ENCODE measurements at regions not wholly inside any gene's neighbourhood (a gene's known extent, or its start where the extent isn't known, plus 50 kb on each side); places are given as distances from the start of the nearest gene placed in this dataset.

- Histone ChIP-seq H3K4me3 (ENCODE audit: low read depth, low read length) (no peak overlapping the region), H3K27ac (ENCODE audit: extremely low read depth, low read depth, low read length) (no peak overlapping the region), H3K4me1 (ENCODE audit: control insufficient read depth, insufficient read depth, low read length) (peaks cover 8% of the 10 kb centered on the region; the same call in 1 of the 2 replicates), H3K9me3 (ENCODE audit: control insufficient read depth, insufficient read depth, low read depth, low read length) (no peaks in the 10 kb centered on the region), H3K36me3 (ENCODE audit: control insufficient read depth in 2 of 2, insufficient read depth in 1 of 2, low read length in 2 of 2) (no peaks in the 10 kb centered on the region)
- no peak for TF ChIP-seq GFI1B (tag by site-specific recombination; IDR thresholded peaks at IDR 0.05)
- no peak for TF ChIP-seq INSM2 (tag by site-specific recombination; IDR thresholded peaks at IDR 0.05)
- no peak for TF ChIP-seq ZBTB1 (tag by site-specific recombination; IDR thresholded peaks at IDR 0.05)
- TF ChIP-seq ZNF843 (tag by site-specific recombination; IDR thresholded peaks at IDR 0.05) = no peak
- TF ChIP-seq ZNF621 (tag by site-specific recombination; IDR thresholded peaks at IDR 0.05) = no peak
- TF ChIP-seq ZNF596 (tag by site-specific recombination; IDR thresholded peaks at IDR 0.05) = no peak
- no peak for TF ChIP-seq ZNF660 (tag by site-specific recombination; IDR thresholded peaks at IDR 0.05)
- no peak for TF ChIP-seq ZNF623 (tag by site-specific recombination; IDR thresholded peaks at IDR 0.05)
- CTCF ChIA-PET = interaction anchor here (0.5 to 2.0 kb wide), 6 partner anchors 29 to 435 kb away, joined by 3 to 6 read pairs (median 4); no protein-coding TSS in a partner anchor
- POLR2A ChIA-PET = no interaction called here
Observed at GRCh38 chr2:176561706-176562105, 292.5 kb downstream of the MTX2 start.

GRCh38 chr2:176562359-176563078, 293.3 kb downstream of the MTX2 start:
- H3K4me1 ChIP-seq (ENCODE audit: control insufficient read depth, insufficient read depth, low read length) = peaks cover 8% of the 10 kb centered on the region; the same call in 1 of the 2 replicates
- ChIA-PET POLR2A (interaction anchor here (0.6 kb wide), 1 partner anchor 422 kb away, joined by 4 read pairs; no protein-coding TSS in a partner anchor), CTCF (interaction anchor here (0.6 to 2.1 kb wide), 5 partner anchors 8 to 435 kb away, joined by 3 to 14 read pairs (median 4); no protein-coding TSS in a partner anchor)
- H3K36me3 ChIP-seq (ENCODE audit: control insufficient read depth in 2 of 2, insufficient read depth in 1 of 2, low read length in 2 of 2) = no peaks in the 10 kb centered on the region
- no peaks in the 10 kb centered on the region for H3K9me3 ChIP-seq (ENCODE audit: control insufficient read depth, insufficient read depth, low read depth, low read length)
- no peak overlapping the region for H3K27ac ChIP-seq (ENCODE audit: extremely low read depth, low read depth, low read length)
- no peak overlapping the region for H3K4me3 ChIP-seq (ENCODE audit: low read depth, low read length)
- peak; percentile 39 for TF ChIP-seq SP2 (tag by site-specific recombination; IDR thresholded peaks at IDR 0.05)
- 0 out of 2 replicates have a peak, but pooled peaks have one; percentile 29 for TF ChIP-seq GFI1B (tag by site-specific recombination; IDR thresholded peaks at IDR 0.05)
- TF ChIP-seq ZNF629 (tag by site-specific recombination; IDR thresholded peaks at IDR 0.05) = peak; percentile 88
- TF ChIP-seq ZEB2 (tag by site-specific recombination; IDR thresholded peaks at IDR 0.05) = 0 out of 2 replicates have a peak, but pooled peaks have one; percentile 48
- peak; percentile 50; the same call in 1 of the 2 replicates for TF ChIP-seq ZBTB21 (tag by site-specific recombination; IDR thresholded peaks at IDR 0.05)
- no peak for TF ChIP-seq ZNF350 (tag by site-specific recombination; IDR thresholded peaks at IDR 0.05)
- TF ChIP-seq SETDB1 (IDR thresholded peaks at IDR 0.05; ENCODE audit: insufficient read length, low read length) = peak; percentile 49
- peak; percentile 47 for TF ChIP-seq KLF8 (tag by site-specific recombination; IDR thresholded peaks at IDR 0.05)
- peak; percentile 59; the same call in 1 of the 2 replicates for TF ChIP-seq KLF17 (tag by site-specific recombination; IDR thresholded peaks at IDR 0.05)
- no peak for TF ChIP-seq ZNF580 (tag by site-specific recombination; IDR thresholded peaks at IDR 0.05)
- TF ChIP-seq SP7 (tag by site-specific recombination; IDR thresholded peaks at IDR 0.05) = peak; percentile 85
- TF ChIP-seq SP3 (tag by site-specific recombination; IDR thresholded peaks at IDR 0.05) = peak; percentile 31; the same call in 1 of the 2 replicates
- TF ChIP-seq ZNF140 (tag by site-specific recombination; IDR thresholded peaks at IDR 0.05) = no peak
- no peak for TF ChIP-seq ZNF174 (tag by site-specific recombination; IDR thresholded peaks at IDR 0.05)
- no peak for TF ChIP-seq FEZF1 (tag by site-specific recombination; IDR thresholded peaks at IDR 0.05)
- 0 out of 2 replicates have a peak, but pooled peaks have one; percentile 27 for TF ChIP-seq ZNF600 (tag by site-specific recombination; IDR thresholded peaks at IDR 0.05)
- TF ChIP-seq KLF1 (tag by site-specific recombination; IDR thresholded peaks at IDR 0.05) = no peak
- peak; percentile 38; the same call in 1 of the 2 replicates for TF ChIP-seq PRDM10 (tag by site-specific recombination; IDR thresholded peaks at IDR 0.05)
- TF ChIP-seq EGR2 (tag by site-specific recombination; IDR thresholded peaks at IDR 0.05; ENCODE audit: low read depth) = no peak
- TF ChIP-seq ZNF626 (tag by site-specific recombination; IDR thresholded peaks at IDR 0.05) = no peak
- peak; percentile 41; the same call in 1 of the 2 replicates for TF ChIP-seq ZFP37 (tag by site-specific recombination; IDR thresholded peaks at IDR 0.05)
- peak; percentile 55; the same call in 1 of the 2 replicates for TF ChIP-seq ZNF366 (tag by site-specific recombination; conservative IDR thresholded peaks at IDR 0.05)
- TF ChIP-seq ZSCAN23 (tag by site-specific recombination; IDR thresholded peaks at IDR 0.05) = no peak
